Activated T-cell treated with anti-CD3 and anti-CD28 coated beads, Interleukin-2, amount 50 U/mL, for 72 hours (primary cell): ENCODE measurements at regions not wholly inside any gene's neighbourhood (a gene's known extent, or its start where the extent isn't known, plus 50 kb on each side); places are given as distances from the start of the nearest gene placed in this dataset.
A peak's percentile ranks its signal among the peaks of the same experiment; 100 is the strongest.

Experiments
- ATAC-seq, 2 donors: fragments of 150-1000 bp; cut with Tn5 transposase; replicated peaks in 1 of 2; 2 replicates each; pipeline ENCODE4 v1.10.0; 2021; ENCODE audit warnings: moderate library complexity in 2 of 2, mild to moderate bottlenecking in 1 of 2
- DNase-seq, 2 donors: peaks; one replicate each; pipeline ENCODE4 v3.0.0; 2021 to 2022; ENCODE audit warnings: mixed read lengths in 1 of 2
- H3K27ac Mint-ChIP-seq: one replicate; pipeline ENCODE4 v1.8.0; 2022; ENCODE audit warnings: mild to moderate bottlenecking, moderate library complexity, mixed read lengths
- H3K27me3 Mint-ChIP-seq: one replicate; pipeline ENCODE4 v1.8.0; 2022; ENCODE audit warnings: low read depth, mixed read lengths
- H3K36me3 Mint-ChIP-seq, 2 donors: one replicate each; pipeline ENCODE4 v1.8.0; 2022; ENCODE audit warnings: mixed read lengths in 2 of 2, mild to moderate bottlenecking in 1 of 2; ENCODE audit not compliant: insufficient read depth in 2 of 2
- H3K4me1 Mint-ChIP-seq: one replicate; pipeline ENCODE4 v1.8.0; 2022; ENCODE audit warnings: low read depth, mixed read lengths
- H3K4me3 Mint-ChIP-seq, 2 donors: one replicate each; pipeline ENCODE4 v1.8.0; 2022; ENCODE audit warnings: mild to moderate bottlenecking in 2 of 2, mixed read lengths in 2 of 2, moderate library complexity in 2 of 2
- H3K9me3 Mint-ChIP-seq, 2 donors: one replicate each; pipeline ENCODE4 v1.8.0; 2022; ENCODE audit warnings: mixed read lengths in 2 of 2

GRCh38 chr11:64448599-64449380, 89.8 kb downstream of the RPS6KA4 start:
- no peak overlapping the region for H3K27ac Mint-ChIP-seq
- ATAC-seq (peak; percentile 88 to 89), DNase-seq (peak; percentile 84 to 85)
- H3K4me3 Mint-ChIP-seq, result peak overlapping the region; percentile 85 to 90
- H3K27me3 Mint-ChIP-seq, result peaks cover 23% of the 10 kb centered on the region
- H3K36me3 Mint-ChIP-seq, result no peaks in the 10 kb centered on the region
- H3K9me3 Mint-ChIP-seq, result no peaks in the 10 kb centered on the region
- peaks cover 16% of the 10 kb centered on the region for H3K4me1 Mint-ChIP-seq

- H3K4me3 Mint-ChIP-seq, result peak overlapping the region; percentile 85 to 90
- ATAC-seq, result peak; percentile 91 to 92
- DNase-seq, result peak; percentile 77 to 79
- H3K36me3 Mint-ChIP-seq, result no peaks in the 10 kb centered on the region
- H3K27me3 Mint-ChIP-seq, result peaks cover 23% of the 10 kb centered on the region
- no peak overlapping the region for H3K27ac Mint-ChIP-seq
- peaks cover 16% of the 10 kb centered on the region for H3K4me1 Mint-ChIP-seq
- H3K9me3 Mint-ChIP-seq, result no peaks in the 10 kb centered on the region
Observed at GRCh38 chr11:64449381-64450167, 90.6 kb downstream of the RPS6KA4 start.

GRCh38 chr11:64450168-64450560, 91.2 kb downstream of the RPS6KA4 start:
- DNase-seq, result no peak
- Mint-ChIP-seq H3K27ac (no peak overlapping the region), H3K9me3 (no peaks in the 10 kb centered on the region), H3K36me3 (no peaks in the 10 kb centered on the region), H3K4me1 (peaks cover 16% of the 10 kb centered on the region), H3K27me3 (peaks cover 23% of the 10 kb centered on the region), H3K4me3 (no peak overlapping the region)
- ATAC-seq, result no peak

GRCh38 chr11:64451856-64452255, 92.9 kb downstream of the RPS6KA4 start:
- Mint-ChIP-seq H3K4me3 (no peak overlapping the region), H3K27ac (no peak overlapping the region), H3K4me1 (peaks cover 16% of the 10 kb centered on the region), H3K9me3 (no peaks in the 10 kb centered on the region), H3K27me3 (peaks cover 19% of the 10 kb centered on the region), H3K36me3 (no peaks in the 10 kb centered on the region)
- no peak for DNase-seq
- ATAC-seq, result no peak

- ATAC-seq, result no peak
- no peaks in the 10 kb centered on the region for H3K9me3 Mint-ChIP-seq
- H3K4me3 Mint-ChIP-seq, result no peak overlapping the region
- H3K4me1 Mint-ChIP-seq, result peaks cover 15% of the 10 kb centered on the region
- no peak overlapping the region for H3K27ac Mint-ChIP-seq
- no peaks in the 10 kb centered on the region for H3K36me3 Mint-ChIP-seq
- H3K27me3 Mint-ChIP-seq, result peaks cover 7% of the 10 kb centered on the region
- DNase-seq, result no peak
Observed at GRCh38 chr11:64453466-64453865, 94.5 kb downstream of the RPS6KA4 start.

GRCh38 chr11:64455456-64456261, 96.7 kb downstream of the RPS6KA4 start:
- H3K9me3 Mint-ChIP-seq, result no peaks in the 10 kb centered on the region
- no peak for DNase-seq
- no peak for ATAC-seq
- no peaks in the 10 kb centered on the region for H3K4me1 Mint-ChIP-seq
- no peak overlapping the region for H3K4me3 Mint-ChIP-seq
- H3K27ac Mint-ChIP-seq, result no peak overlapping the region
- H3K36me3 Mint-ChIP-seq, result no peaks in the 10 kb centered on the region
- no peaks in the 10 kb centered on the region for H3K27me3 Mint-ChIP-seq

- H3K4me1 Mint-ChIP-seq, result no peaks in the 10 kb centered on the region
- H3K9me3 Mint-ChIP-seq, result no peaks in the 10 kb centered on the region
- H3K27ac Mint-ChIP-seq, result no peak overlapping the region
- no peaks in the 10 kb centered on the region for H3K27me3 Mint-ChIP-seq
- DNase-seq, result no peak
- no peaks in the 10 kb centered on the region for H3K36me3 Mint-ChIP-seq
- ATAC-seq, result no peak
- no peak overlapping the region for H3K4me3 Mint-ChIP-seq
Observed at GRCh38 chr11:64456509-64457320, 97.8 kb downstream of the RPS6KA4 start.

GRCh38 chr11:64457416-64458010, 98.2 kb upstream of the SLC22A11 start:
- no peak for DNase-seq

GRCh38 chr11:64458997-64459396, 96.7 kb upstream of the SLC22A11 start:
- Mint-ChIP-seq H3K27ac (no peak overlapping the region), H3K4me3 (no peak overlapping the region), H3K27me3 (no peaks in the 10 kb centered on the region), H3K9me3 (no peaks in the 10 kb centered on the region), H3K36me3 (no peaks in the 10 kb centered on the region), H3K4me1 (no peaks in the 10 kb centered on the region)
- no peak for DNase-seq
- ATAC-seq, result no peak

More at GRCh38 chr11:64457416-64458010, 98.2 kb upstream of the SLC22A11 start:
- H3K27ac Mint-ChIP-seq, result no peak overlapping the region
- no peaks in the 10 kb centered on the region for H3K9me3 Mint-ChIP-seq
- no peak overlapping the region for H3K4me3 Mint-ChIP-seq
- ATAC-seq, result no peak
- H3K27me3 Mint-ChIP-seq, result no peaks in the 10 kb centered on the region
- no peaks in the 10 kb centered on the region for H3K4me1 Mint-ChIP-seq
- no peaks in the 10 kb centered on the region for H3K36me3 Mint-ChIP-seq

- Mint-ChIP-seq H3K27ac (no peak overlapping the region), H3K4me1 (no peaks in the 10 kb centered on the region), H3K4me3 (no peak overlapping the region), H3K9me3 (no peaks in the 10 kb centered on the region), H3K27me3 (no peaks in the 10 kb centered on the region), H3K36me3 (no peaks in the 10 kb centered on the region)
- DNase-seq, result no peak
- ATAC-seq, result no peak
Observed at GRCh38 chr11:64459609-64460008, 96.1 kb upstream of the SLC22A11 start.

- H3K27ac Mint-ChIP-seq, result no peak overlapping the region
Observed at GRCh38 chr11:64461081-64461480, 94.7 kb upstream of the SLC22A11 start.

GRCh38 chr11:64466115-64466718, 89.5 kb upstream of the SLC22A11 start:
- ATAC-seq, result no peak
- peaks cover 0 to 4% of the 10 kb centered on the region in 2 donors for H3K36me3 Mint-ChIP-seq
- no peak overlapping the region for H3K27ac Mint-ChIP-seq

More at GRCh38 chr11:64461081-64461480, 94.7 kb upstream of the SLC22A11 start:
- DNase-seq (no peak), ATAC-seq (no peak)
- Mint-ChIP-seq H3K9me3 (no peaks in the 10 kb centered on the region), H3K27me3 (no peaks in the 10 kb centered on the region), H3K36me3 (no peaks in the 10 kb centered on the region), H3K4me3 (no peak overlapping the region), H3K4me1 (no peaks in the 10 kb centered on the region)

More at GRCh38 chr11:64466115-64466718, 89.5 kb upstream of the SLC22A11 start:
- Mint-ChIP-seq H3K4me1 (peaks cover 5% of the 10 kb centered on the region), H3K9me3 (peaks cover 2 to 4% of the 10 kb centered on the region in 2 donors), H3K27me3 (peaks cover 7% of the 10 kb centered on the region), H3K4me3 (no peak overlapping the region)
- no peak for DNase-seq
